HEK293 (cell line): ENCODE measurements at regions not wholly inside any gene's neighbourhood (a gene's known extent, or its start where the extent isn't known, plus 50 kb on each side); places are given as distances from the start of the nearest gene placed in this dataset.

Source experiments
- CTCF ChIA-PET: fragments of 350-600 bp; formaldehyde crosslinking; extraction: SDS; loops from one replicate; lab custom pipeline; 2021; ENCODE audit warnings: antibody characterized with exemption; lab: Yijun Ruan, JAX
- POLR2A ChIA-PET: fragments of 300-600 bp; formaldehyde crosslinking; extraction: SDS; loops from one replicate; lab custom pipeline; 2020; ENCODE audit warnings: antibody characterized with exemption, inconsistent platforms; lab: Yijun Ruan, JAX
- H3K27ac ChIP-seq: fragments of 200-500 bp; sonication (Bioruptor generic); 2 replicates; pipeline ENCODE4 v1.5.1; 2014; ENCODE audit warnings: low read depth, low read length, control low read depth, inconsistent platforms; ENCODE audit errors: extremely low read depth
- H3K36me3 ChIP-seq, 2 experiments: fragments of 200-500 bp in 1 of 2; sonication (Bioruptor generic) in 1 of 2; 1 replicate in 1 of 2; 2 replicates in 1 of 2; pipeline ENCODE4 v1.5.1; 2014 to 2017; ENCODE audit warnings: inconsistent platforms in 2 of 2, low read length in 2 of 2; ENCODE audit not compliant: control insufficient read depth in 2 of 2, insufficient read depth in 1 of 2
- H3K4me1 ChIP-seq: fragments of 200-500 bp; sonication (Bioruptor generic); 2 replicates; pipeline ENCODE4 v1.5.1; 2014; ENCODE audit warnings: mild to moderate bottlenecking, low read length, inconsistent platforms; ENCODE audit not compliant: control insufficient read depth, insufficient read depth
- H3K4me3 ChIP-seq: 2 replicates; pipeline ENCODE4 v1.5.1; 2011; ENCODE audit warnings: low read depth, mild to moderate bottlenecking, control low read depth, low read length, moderate library complexity
- H3K9me3 ChIP-seq: fragments of 200-500 bp; sonication (Bioruptor generic); 2 replicates; pipeline ENCODE4 v1.5.1; 2014; ENCODE audit warnings: low read depth, low read length, inconsistent platforms; ENCODE audit not compliant: control insufficient read depth, insufficient read depth
- BCL11A ChIP-seq: fragments of 450-650 bp; formaldehyde crosslinking; IDR thresholded peaks from 2 replicates; pipeline ENCODE4 v1.5.1; 2016; ENCODE audit warnings: low read depth, missing biosample characterization, missing genetic modification characterization
- GLIS2 ChIP-seq: fragments of 450-650 bp; formaldehyde crosslinking; IDR thresholded peaks from 2 replicates; pipeline ENCODE4 v1.5.1; 2016; ENCODE audit warnings: missing biosample characterization, missing genetic modification characterization
- KLF1 ChIP-seq: fragments of 450-650 bp; formaldehyde crosslinking; IDR thresholded peaks from 2 replicates; pipeline ENCODE4 v1.5.1; 2016; ENCODE audit warnings: missing biosample characterization, missing genetic modification characterization
- KLF16 ChIP-seq: fragments of 450-650 bp; formaldehyde crosslinking; IDR thresholded peaks from 2 replicates; pipeline ENCODE4 v1.5.1; 2017; ENCODE audit warnings: missing biosample characterization, missing genetic modification characterization
- REPIN1 ChIP-seq: fragments of 450-650 bp; formaldehyde crosslinking; IDR thresholded peaks from 2 replicates; pipeline ENCODE4 v1.5.1; 2017; ENCODE audit warnings: missing biosample characterization, missing genetic modification characterization, low read depth
- WT1 ChIP-seq: fragments of 450-650 bp; formaldehyde crosslinking; IDR thresholded peaks from 2 replicates; pipeline ENCODE4 v1.5.1; 2016; ENCODE audit warnings: missing biosample characterization, missing genetic modification characterization
- ZEB2 ChIP-seq: fragments of 450-650 bp; formaldehyde crosslinking; IDR thresholded peaks from 2 replicates; pipeline ENCODE4 v1.5.1; 2016; ENCODE audit warnings: missing biosample characterization, missing genetic modification characterization
- ZFP69B ChIP-seq: fragments of 450-650 bp; formaldehyde crosslinking; IDR thresholded peaks from 2 replicates; pipeline ENCODE4 v1.5.1; 2016; ENCODE audit warnings: missing biosample characterization, missing genetic modification characterization
- ZIC2 ChIP-seq: fragments of 450-650 bp; formaldehyde crosslinking; IDR thresholded peaks from 2 replicates; pipeline ENCODE4 v1.5.1; 2016; ENCODE audit warnings: missing biosample characterization, missing genetic modification characterization
- ZNF10 ChIP-seq: fragments of 450-650 bp; formaldehyde crosslinking; IDR thresholded peaks from 2 replicates; pipeline ENCODE4 v1.5.1; 2017; ENCODE audit warnings: missing biosample characterization, missing genetic modification characterization
- ZNF114 ChIP-seq: fragments of 450-650 bp; formaldehyde crosslinking; IDR thresholded peaks from 2 replicates; pipeline ENCODE4 v1.5.0; 2017; ENCODE audit warnings: missing biosample characterization, missing genetic modification characterization
- ZNF16 ChIP-seq: fragments of 450-650 bp; formaldehyde crosslinking; IDR thresholded peaks from 2 replicates; pipeline ENCODE4 v1.5.1; 2016; ENCODE audit warnings: low read depth, missing biosample characterization, missing genetic modification characterization
- ZNF19 ChIP-seq: fragments of 450-650 bp; formaldehyde crosslinking; IDR thresholded peaks from 2 replicates; pipeline ENCODE4; 2016; ENCODE audit warnings: missing biosample characterization, missing genetic modification characterization, low read depth
- ZNF221 ChIP-seq: fragments of 450-650 bp; formaldehyde crosslinking; IDR thresholded peaks from 2 replicates; pipeline ENCODE4 v1.5.1; 2017; ENCODE audit warnings: missing biosample characterization, missing genetic modification characterization, borderline replicate concordance
- ZNF391 ChIP-seq: fragments of 450-650 bp; formaldehyde crosslinking; IDR thresholded peaks from 2 replicates; pipeline ENCODE4 v1.5.1; 2016; ENCODE audit warnings: low read depth, missing biosample characterization, missing genetic modification characterization, borderline replicate concordance
- ZNF555 ChIP-seq: fragments of 450-650 bp; formaldehyde crosslinking; conservative IDR thresholded peaks from 2 replicates; pipeline ENCODE4 v1.5.1; 2017; ENCODE audit warnings: missing biosample characterization, mild to moderate bottlenecking, missing genetic modification characterization, inconsistent platforms
- ZNF654 ChIP-seq: fragments of 450-650 bp; formaldehyde crosslinking; IDR thresholded peaks from 2 replicates; pipeline ENCODE4 v1.5.1; 2016; ENCODE audit warnings: low read depth, missing biosample characterization, missing genetic modification characterization
- ZNF792 ChIP-seq: fragments of 450-650 bp; formaldehyde crosslinking; IDR thresholded peaks from 2 replicates; pipeline ENCODE4 v1.5.1; 2016; ENCODE audit warnings: missing biosample characterization, missing genetic modification characterization
- ZNF830 ChIP-seq: fragments of 450-650 bp; IDR thresholded peaks from 2 replicates; pipeline ENCODE4 v1.5.0; 2018; ENCODE audit warnings: missing biosample characterization, missing genetic modification characterization, low read depth, mild to moderate bottlenecking, moderate library complexity
- ZSCAN16 ChIP-seq: fragments of 450-650 bp; formaldehyde crosslinking; IDR thresholded peaks from 2 replicates; pipeline ENCODE4 v1.5.1; 2016; ENCODE audit warnings: missing biosample characterization, missing genetic modification characterization
- ZSCAN5A ChIP-seq: fragments of 450-650 bp; formaldehyde crosslinking; IDR thresholded peaks from 2 replicates; pipeline ENCODE4 v1.5.1; 2016; ENCODE audit warnings: missing biosample characterization, missing genetic modification characterization
- ZXDB ChIP-seq: fragments of 450-650 bp; formaldehyde crosslinking; IDR thresholded peaks from 2 replicates; pipeline ENCODE4 v1.5.1; 2016; ENCODE audit warnings: missing biosample characterization, missing genetic modification characterization
- TF ChIP-seq, protein P1 (sequence below): fragments of 450-650 bp; formaldehyde crosslinking; IDR thresholded peaks from 2 replicates; pipeline ENCODE4 v1.5.0; 2017; ENCODE audit warnings: missing biosample characterization, missing genetic modification characterization, borderline replicate concordance
- TF ChIP-seq, protein P2 (sequence below): fragments of 450-650 bp; formaldehyde crosslinking; IDR thresholded peaks from 2 replicates; pipeline ENCODE4 v1.5.1; 2016; ENCODE audit warnings: missing biosample characterization, missing genetic modification characterization

DNA sequence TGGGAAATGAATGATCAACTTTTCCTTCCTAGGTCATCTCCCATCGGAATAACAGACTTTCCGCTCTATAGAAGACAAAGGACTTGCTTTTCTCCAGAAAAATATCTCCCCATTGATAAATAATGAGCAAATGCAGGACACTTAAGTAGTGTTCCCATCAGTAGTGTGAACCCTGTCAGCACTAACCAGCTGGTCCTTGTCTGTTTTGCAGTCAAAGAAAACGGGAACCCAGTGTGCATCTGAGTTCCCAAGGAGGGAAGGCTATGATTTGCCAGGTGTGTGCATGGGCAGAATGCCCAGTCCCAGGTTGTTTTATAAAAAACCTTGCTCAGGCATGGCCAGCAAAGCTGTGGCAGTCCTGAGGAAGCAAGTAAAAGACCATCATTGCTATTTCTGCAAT, 256.5 kb upstream of the HMGA2 start:
- no peak for TF ChIP-seq ZXDB (tag by site-specific recombination)
- no peak for TF ChIP-seq ZEB2 (tag by site-specific recombination)
- TF ChIP-seq, protein P1, sequence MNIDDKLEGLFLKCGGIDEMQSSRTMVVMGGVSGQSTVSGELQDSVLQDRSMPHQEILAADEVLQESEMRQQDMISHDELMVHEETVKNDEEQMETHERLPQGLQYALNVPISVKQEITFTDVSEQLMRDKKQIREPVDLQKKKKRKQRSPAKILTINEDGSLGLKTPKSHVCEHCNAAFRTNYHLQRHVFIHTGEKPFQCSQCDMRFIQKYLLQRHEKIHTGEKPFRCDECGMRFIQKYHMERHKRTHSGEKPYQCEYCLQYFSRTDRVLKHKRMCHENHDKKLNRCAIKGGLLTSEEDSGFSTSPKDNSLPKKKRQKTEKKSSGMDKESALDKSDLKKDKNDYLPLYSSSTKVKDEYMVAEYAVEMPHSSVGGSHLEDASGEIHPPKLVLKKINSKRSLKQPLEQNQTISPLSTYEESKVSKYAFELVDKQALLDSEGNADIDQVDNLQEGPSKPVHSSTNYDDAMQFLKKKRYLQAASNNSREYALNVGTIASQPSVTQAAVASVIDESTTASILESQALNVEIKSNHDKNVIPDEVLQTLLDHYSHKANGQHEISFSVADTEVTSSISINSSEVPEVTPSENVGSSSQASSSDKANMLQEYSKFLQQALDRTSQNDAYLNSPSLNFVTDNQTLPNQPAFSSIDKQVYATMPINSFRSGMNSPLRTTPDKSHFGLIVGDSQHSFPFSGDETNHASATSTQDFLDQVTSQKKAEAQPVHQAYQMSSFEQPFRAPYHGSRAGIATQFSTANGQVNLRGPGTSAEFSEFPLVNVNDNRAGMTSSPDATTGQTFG, result no peak
- TF ChIP-seq ZNF16 (tag by site-specific recombination), result no peak
- no peak for TF ChIP-seq ZFP69B
- no peak for TF ChIP-seq ZSCAN5A (tag by site-specific recombination)
- no peak for TF ChIP-seq ZNF555
- TF ChIP-seq ZSCAN16, result no peak
- no peak for TF ChIP-seq KLF1 (tag by site-specific recombination)
- TF ChIP-seq ZNF654 (tag by site-specific recombination), result no peak
- no peak for TF ChIP-seq ZNF391 (tag by site-specific recombination)
- no peak for TF ChIP-seq ZNF792 (tag by site-specific recombination)
- no peak for TF ChIP-seq ZNF221 (tag by site-specific recombination)
- TF ChIP-seq REPIN1 (tag by site-specific recombination), result no peak
- CTCF ChIA-PET, result interaction anchor here (0.9 kb wide), 1 partner anchor 11 kb away, joined by 4 read pairs; no protein-coding TSS in a partner anchor
- no peaks in the 10 kb centered on the region for H3K36me3 ChIP-seq
- H3K9me3 ChIP-seq, result no peaks in the 10 kb centered on the region
- H3K4me3 ChIP-seq, result no peak overlapping the region
- POLR2A ChIA-PET, result no interaction called here
- H3K27ac ChIP-seq, result no peak overlapping the region
- H3K4me1 ChIP-seq, result 0 out of 2 replicates have a peak, but pooled peaks cover 4% of the 10 kb centered on the region

GRCh38 chr12:65568517-65568916, 255.8 kb upstream of the HMGA2 start:
- ChIA-PET CTCF (interaction anchor here (0.9 kb wide), 1 partner anchor 12 kb away, joined by 4 read pairs; no protein-coding TSS in a partner anchor), POLR2A (no interaction called here)
- TF ChIP-seq KLF16 (tag by site-specific recombination) (no peak), WT1 (tag by site-specific recombination) (no peak), GLIS2 (no peak), ZNF19 (no peak), BCL11A (tag by site-specific recombination) (no peak), ZNF10 (no peak), ZNF114 (tag by site-specific recombination) (no peak), ZNF555 (no peak), ZIC2 (no peak), ZNF830 (tag by site-specific recombination) (no peak)
- TF ChIP-seq, protein P2, sequence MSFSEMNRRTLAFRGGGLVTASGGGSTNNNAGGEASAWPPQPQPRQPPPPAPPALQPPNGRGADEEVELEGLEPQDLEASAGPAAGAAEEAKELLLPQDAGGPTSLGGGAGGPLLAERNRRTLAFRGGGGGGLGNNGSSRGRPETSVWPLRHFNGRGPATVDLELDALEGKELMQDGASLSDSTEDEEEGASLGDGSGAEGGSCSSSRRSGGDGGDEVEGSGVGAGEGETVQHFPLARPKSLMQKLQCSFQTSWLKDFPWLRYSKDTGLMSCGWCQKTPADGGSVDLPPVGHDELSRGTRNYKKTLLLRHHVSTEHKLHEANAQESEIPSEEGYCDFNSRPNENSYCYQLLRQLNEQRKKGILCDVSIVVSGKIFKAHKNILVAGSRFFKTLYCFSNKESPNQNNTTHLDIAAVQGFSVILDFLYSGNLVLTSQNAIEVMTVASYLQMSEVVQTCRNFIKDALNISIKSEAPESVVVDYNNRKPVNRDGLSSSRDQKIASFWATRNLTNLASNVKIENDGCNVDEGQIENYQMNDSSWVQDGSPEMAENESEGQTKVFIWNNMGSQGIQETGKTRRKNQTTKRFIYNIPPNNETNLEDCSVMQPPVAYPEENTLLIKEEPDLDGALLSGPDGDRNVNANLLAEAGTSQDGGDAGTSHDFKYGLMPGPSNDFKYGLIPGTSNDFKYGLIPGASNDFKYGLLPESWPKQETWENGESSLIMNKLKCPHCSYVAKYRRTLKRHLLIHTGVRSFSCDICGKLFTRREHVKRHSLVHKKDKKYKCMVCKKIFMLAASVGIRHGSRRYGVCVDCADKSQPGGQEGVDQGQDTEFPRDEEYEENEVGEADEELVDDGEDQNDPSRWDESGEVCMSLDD (tag by site-specific recombination), result no peak
- 0 out of 2 replicates have a peak, but pooled peaks cover 4% of the 10 kb centered on the region for H3K4me1 ChIP-seq
- H3K9me3 ChIP-seq, result no peaks in the 10 kb centered on the region
- H3K27ac ChIP-seq, result no peak overlapping the region
- H3K36me3 ChIP-seq, result no peaks in the 10 kb centered on the region
- no peak overlapping the region for H3K4me3 ChIP-seq
